GM13976 (cell line): ENCODE measurements at regions not wholly inside any gene's neighbourhood (a gene's known extent, or its start where the extent isn't known, plus 50 kb on each side); places are given as distances from the start of the nearest gene placed in this dataset.

Experiments
- DNase-seq: peaks from one replicate; pipeline ENCODE4 v3.0.0; 2012; ENCODE audit warnings: low spot score
- CTCF ChIP-seq: IDR thresholded peaks from 2 replicates; pipeline ENCODE4 v1.5.1; 2012; ENCODE audit warnings: borderline replicate concordance, mild to moderate bottlenecking; ENCODE audit not compliant: insufficient read depth; ENCODE audit errors: extremely low read depth, missing control alignments, control extremely low read depth
- in situ Hi-C: fragments of 300-500 bp; cut with MboI; formaldehyde crosslinking; loops from one replicate; pipeline ENCODE4 v1.12.0; 2022; ENCODE audit warnings: low sequenced_read_pairs, mixed read lengths, inconsistent platforms; ENCODE audit not compliant: unreplicated experiment

GRCh38 chr2:22883054-22883453 lies 501.9 kb upstream of the KLHL29 start:
- no peak for TF ChIP-seq CTCF
- DNase-seq = no peak
- in situ Hi-C loops = no loop called here

GRCh38 chr2:22885245-22885644 lies 499.7 kb upstream of the KLHL29 start:
- in situ Hi-C loops = no loop called here
- no peak for DNase-seq
- no peak for TF ChIP-seq CTCF

- in situ Hi-C loops = no loop called here
Observed at GRCh38 chr2:22887426-22887825, 497.6 kb upstream of the KLHL29 start.

GRCh38 chr2:22887845-22888244 lies 497.1 kb upstream of the KLHL29 start:
- no peak for TF ChIP-seq CTCF
- DNase-seq = no peak
- in situ Hi-C loops = no loop called here

More at GRCh38 chr2:22887426-22887825, 497.6 kb upstream of the KLHL29 start:
- DNase-seq = no peak
- TF ChIP-seq CTCF = no peak

GRCh38 chr2:22890132-22890531 lies 494.8 kb upstream of the KLHL29 start:
- in situ Hi-C loops = no loop called here
- no peak for TF ChIP-seq CTCF
- no peak for DNase-seq

GRCh38 chr2:22893761-22894517 lies 491.0 kb upstream of the KLHL29 start:
- in situ Hi-C loops = no loop called here
- DNase-seq = no peak
- no peak for TF ChIP-seq CTCF
